Trophoblast cell (in vitro differentiated cells and primary cell): ENCODE measurements at regions not wholly inside any gene's neighbourhood (a gene's known extent, or its start where the extent isn't known, plus 50 kb on each side); places are given as distances from the start of the nearest gene placed in this dataset.

ENCODE experiments used
- DNase-seq, 2 donors: peaks; one replicate each; pipeline ENCODE4 v3.0.0-alpha.2; 2016
- H2AFZ ChIP-seq: 2 replicates; pipeline ENCODE4 v1.6.1; 2013; ENCODE audit warnings: low read length, moderate library complexity, mild to moderate bottlenecking; ENCODE audit not compliant: insufficient read depth, poor library complexity
- H2AK5ac ChIP-seq: 2 replicates; pipeline ENCODE4 v1.6.1; 2013; ENCODE audit warnings: mild to moderate bottlenecking, low read length
- H2BK120ac ChIP-seq: 2 replicates; pipeline ENCODE4 v1.6.1; 2013; ENCODE audit warnings: low read length, mild to moderate bottlenecking, moderate library complexity; ENCODE audit not compliant: insufficient read depth, poor library complexity
- H2BK12ac ChIP-seq: 2 replicates; pipeline ENCODE4 v1.6.1; 2013; ENCODE audit warnings: mild to moderate bottlenecking, low read length, moderate library complexity
- H2BK5ac ChIP-seq: 2 replicates; pipeline ENCODE4 v1.6.1; 2013; ENCODE audit warnings: low read length, low read depth, moderate library complexity, mild to moderate bottlenecking; ENCODE audit not compliant: poor library complexity
- H3K14ac ChIP-seq: 2 replicates; pipeline ENCODE4 v1.6.1; 2013; ENCODE audit warnings: mild to moderate bottlenecking, low read length
- H3K18ac ChIP-seq: 2 replicates; pipeline ENCODE4 v1.6.1; 2013; ENCODE audit warnings: mild to moderate bottlenecking, low read length
- H3K23ac ChIP-seq: 2 replicates; pipeline ENCODE4 v1.6.1; 2013; ENCODE audit warnings: low read length
- H3K27ac ChIP-seq: 2 replicates; pipeline ENCODE4 v1.5.1; 2013; ENCODE audit warnings: low read depth, mild to moderate bottlenecking, inconsistent platforms, low read length, moderate library complexity
- H3K27me3 ChIP-seq: 2 replicates; pipeline ENCODE4 v1.6.1; 2013; ENCODE audit warnings: inconsistent platforms, mild to moderate bottlenecking, low read length, moderate library complexity; ENCODE audit not compliant: insufficient read depth
- H3K36me3 ChIP-seq, 2 experiments: 1 replicate in 1 of 2; 2 replicates in 1 of 2; pipeline ENCODE4 v1.6.1; 2013; ENCODE audit warnings: low read length in 2 of 2, mild to moderate bottlenecking in 2 of 2, moderate library complexity in 1 of 2; ENCODE audit not compliant: insufficient read depth in 2 of 2, control insufficient read depth in 1 of 2
- H3K4ac ChIP-seq: 2 replicates; pipeline ENCODE4 v1.6.1; 2013; ENCODE audit warnings: low read depth, mild to moderate bottlenecking, low read length, moderate library complexity
- H3K4me1 ChIP-seq, 2 experiments: 1 replicate in 1 of 2; 2 replicates in 1 of 2; pipeline ENCODE4 v1.6.1; 2013; ENCODE audit warnings: low read length in 2 of 2, mild to moderate bottlenecking in 2 of 2, moderate library complexity in 1 of 2; ENCODE audit not compliant: insufficient read depth in 2 of 2, control insufficient read depth in 1 of 2
- H3K4me2 ChIP-seq: 2 replicates; pipeline ENCODE4 v1.6.1; 2013; ENCODE audit warnings: inconsistent platforms, mild to moderate bottlenecking, low read length, moderate library complexity
- H3K4me3 ChIP-seq: 2 replicates; pipeline ENCODE4 v1.5.1; 2013; ENCODE audit warnings: mild to moderate bottlenecking, low read depth, low read length, inconsistent platforms
- H3K79me1 ChIP-seq: one replicate; pipeline ENCODE4 v1.6.1; 2013; ENCODE audit warnings: low read length
- H3K79me2 ChIP-seq: 2 replicates; pipeline ENCODE4 v1.6.1; 2013; ENCODE audit warnings: low read length, mild to moderate bottlenecking; ENCODE audit not compliant: control insufficient read depth, insufficient read depth, poor library complexity
- H3K9ac ChIP-seq: 2 replicates; pipeline ENCODE4 v1.6.1; 2013; ENCODE audit warnings: mild to moderate bottlenecking, low read length
- H3K9me3 ChIP-seq: 2 replicates; pipeline ENCODE4 v1.6.1; 2013; ENCODE audit warnings: low read depth, mild to moderate bottlenecking, control low read depth, inconsistent platforms, low read length; ENCODE audit not compliant: insufficient read depth
- H4K12ac ChIP-seq: 2 replicates; pipeline ENCODE4 v1.6.1; 2013; ENCODE audit warnings: low read depth, mild to moderate bottlenecking, low read length, moderate library complexity
- H4K8ac ChIP-seq: 2 replicates; pipeline ENCODE4 v1.6.1; 2013; ENCODE audit warnings: low read depth, mild to moderate bottlenecking, low read length, moderate library complexity
- H4K91ac ChIP-seq: one replicate; pipeline ENCODE4 v1.6.1; 2013; ENCODE audit warnings: low read depth, mild to moderate bottlenecking, low read length, moderate library complexity
- WGBS: extraction: QIAGEN DNeasy Blood & Tissue Kit; methylation state at CpG from one replicate; pipeline ENCODE4 v1.1.7; 2013; ENCODE audit warnings: missing lambda C conversion rate; ENCODE audit not compliant: insufficient read length, insufficient coverage; ENCODE audit errors: extremely low coverage; 5-methylcytosine and 5-hydroxymethylcytosine counted together

GRCh38 chr10:36638462-36639155 lies 486.8 kb upstream of the ANKRD30A start:
- Histone ChIP-seq H3K36me3 (no peaks in the 10 kb centered on the region), H3K23ac (no peak overlapping the region), H3K79me1 (no peaks in the 10 kb centered on the region), H2BK120ac (no peak overlapping the region), H4K12ac (no peak overlapping the region), H3K4me3 (no peak overlapping the region), H2AFZ (no peak overlapping the region), H4K8ac (no peak overlapping the region), H3K4me2 (no peak overlapping the region), H3K4ac (no peak overlapping the region), H3K18ac (no peak overlapping the region), H3K27ac (no peak overlapping the region), H3K4me1 (no peaks in the 10 kb centered on the region), H3K14ac (no peak overlapping the region), H3K9ac (no peak overlapping the region), H2BK12ac (no peak overlapping the region), H4K91ac (no peak overlapping the region), H2BK5ac (no peak overlapping the region), H2AK5ac (no peak overlapping the region), H3K9me3 (no peaks in the 10 kb centered on the region), H3K79me2 (no peaks in the 10 kb centered on the region), H3K27me3 (no peaks in the 10 kb centered on the region)
- WGBS = no CpG with 5 or more reads among the region's 3 CpGs
- no peak for DNase-seq

- Histone ChIP-seq H3K9me3 (no peaks in the 10 kb centered on the region), H3K23ac (no peak overlapping the region), H3K14ac (no peak overlapping the region), H3K4me2 (no peak overlapping the region), H3K27me3 (no peaks in the 10 kb centered on the region), H3K4ac (no peak overlapping the region), H3K9ac (no peak overlapping the region), H4K91ac (no peak overlapping the region), H2BK5ac (no peak overlapping the region), H3K18ac (no peak overlapping the region), H3K36me3 (no peaks in the 10 kb centered on the region), H3K79me2 (no peaks in the 10 kb centered on the region), H2BK120ac (no peak overlapping the region), H4K8ac (no peak overlapping the region), H3K4me1 (no peaks in the 10 kb centered on the region), H2AFZ (no peak overlapping the region), H3K79me1 (no peaks in the 10 kb centered on the region), H3K27ac (no peak overlapping the region), H3K4me3 (no peak overlapping the region), H2AK5ac (no peak overlapping the region), H4K12ac (no peak overlapping the region), H2BK12ac (no peak overlapping the region)
- WGBS = no CpG with 5 or more reads among the region's 2 CpGs
- no peak for DNase-seq
Measured at GRCh38 chr10:36636879-36637278, 488.5 kb upstream of the ANKRD30A start.

- Histone ChIP-seq H2AFZ (no peak overlapping the region), H3K27ac (no peak overlapping the region), H3K27me3 (no peaks in the 10 kb centered on the region), H3K4me3 (no peak overlapping the region), H3K9me3 (no peaks in the 10 kb centered on the region), H3K18ac (no peak overlapping the region), H3K4ac (no peak overlapping the region), H3K36me3 (no peaks in the 10 kb centered on the region), H4K91ac (no peak overlapping the region), H4K8ac (no peak overlapping the region), H2BK5ac (no peak overlapping the region), H3K79me1 (no peaks in the 10 kb centered on the region), H3K4me2 (no peak overlapping the region), H2AK5ac (no peak overlapping the region), H3K79me2 (no peaks in the 10 kb centered on the region), H3K9ac (no peak overlapping the region), H3K4me1 (no peaks in the 10 kb centered on the region), H2BK12ac (no peak overlapping the region), H4K12ac (no peak overlapping the region), H3K23ac (no peak overlapping the region), H3K14ac (no peak overlapping the region), H2BK120ac (no peak overlapping the region)
- no peak for DNase-seq
- no CpG with 5 or more reads among the region's 1 CpG for WGBS
Measured at GRCh38 chr10:36636285-36636839, 489.0 kb upstream of the ANKRD30A start.

- H3K18ac ChIP-seq = no peak overlapping the region
- no peak overlapping the region for H3K27ac ChIP-seq
- no peak overlapping the region for H3K4me3 ChIP-seq
- no peak overlapping the region for H2BK120ac ChIP-seq
- no peaks in the 10 kb centered on the region for H3K9me3 ChIP-seq
- WGBS = no CpG with 5 or more reads among the region's 4 CpGs
- H3K79me2 ChIP-seq = no peaks in the 10 kb centered on the region
- H2BK12ac ChIP-seq = no peak overlapping the region
- H4K8ac ChIP-seq = no peak overlapping the region
- H3K27me3 ChIP-seq = no peaks in the 10 kb centered on the region
- H3K23ac ChIP-seq = no peak overlapping the region
- H3K4me1 ChIP-seq = no peaks in the 10 kb centered on the region
- no peak overlapping the region for H4K12ac ChIP-seq
- no peaks in the 10 kb centered on the region for H3K36me3 ChIP-seq
- no peak overlapping the region for H4K91ac ChIP-seq
- H3K14ac ChIP-seq = no peak overlapping the region
- H2BK5ac ChIP-seq = no peak overlapping the region
- H3K4ac ChIP-seq = no peak overlapping the region
- DNase-seq = no peak
- H2AFZ ChIP-seq = no peak overlapping the region
- H3K9ac ChIP-seq = no peak overlapping the region
- H2AK5ac ChIP-seq = no peak overlapping the region
- H3K79me1 ChIP-seq = no peaks in the 10 kb centered on the region
- no peak overlapping the region for H3K4me2 ChIP-seq
Measured at GRCh38 chr10:36634916-36635315, 490.5 kb upstream of the ANKRD30A start.
